HG02970 (cell line): ENCODE measurements at regions not wholly inside any gene's neighbourhood (a gene's known extent, or its start where the extent isn't known, plus 50 kb on each side); places are given as distances from the start of the nearest gene placed in this dataset.
"Not testable (repeated sequence)": the region's sequence is repeated elsewhere in the genome, so short reads cannot be mapped to it uniquely, and the experiment has no call there.

Experiments
- ATAC-seq: cut with Tn5 transposase; IDR thresholded peaks from one replicate; pipeline ENCODE4 v1.9.1; 2021; ENCODE audit warnings: mild to moderate bottlenecking, moderate library complexity, moderate number of reproducible peaks; ENCODE audit not compliant: unreplicated experiment, low FRiP score

GRCh38 chr19:29060813-29061364 is 152.1 kb downstream of the UQCRFS1 start:
- ATAC-seq: no peak

GRCh38 chr19:29056535-29056934 is 156.4 kb downstream of the UQCRFS1 start:
- no peak for ATAC-seq

GRCh38 chr19:29054886-29055675 is 157.9 kb downstream of the UQCRFS1 start:
- ATAC-seq: no peak

GRCh38 chr19:29048873-29049272 is 164.1 kb downstream of the UQCRFS1 start:
- no peak for ATAC-seq

GRCh38 chr19:29045679-29046254 is 167.2 kb downstream of the UQCRFS1 start:
- ATAC-seq: no peak

- ATAC-seq: no peak
These were observed 168.9 kb downstream of the UQCRFS1 start for GRCh38 chr19:29044037-29044436.

- no peak for ATAC-seq
These were observed 170.5 kb downstream of the UQCRFS1 start for GRCh38 chr19:29042450-29042849.

GRCh38 chr19:29040951-29041350 is 172.0 kb downstream of the UQCRFS1 start:
- no peak for ATAC-seq

GRCh38 chr19:29040292-29040691 is 172.7 kb downstream of the UQCRFS1 start:
- no peak for ATAC-seq

- ATAC-seq: not testable (repeated sequence)
These were observed 173.9 kb downstream of the UQCRFS1 start for GRCh38 chr19:29039036-29039435.

GRCh38 chr19:29031216-29031615 is 181.7 kb downstream of the UQCRFS1 start:
- ATAC-seq: no peak

GRCh38 chr19:29029268-29029958 is 183.5 kb downstream of the UQCRFS1 start:
- ATAC-seq: no peak

GRCh38 chr19:29022599-29022998 is 190.4 kb downstream of the UQCRFS1 start:
- ATAC-seq: no peak

GRCh38 chr19:29022165-29022564 is 190.8 kb downstream of the UQCRFS1 start:
- ATAC-seq: no peak

GRCh38 chr19:29021232-29021916 is 191.6 kb downstream of the UQCRFS1 start:
- no peak for ATAC-seq

GRCh38 chr19:29019403-29019802 is 193.5 kb downstream of the UQCRFS1 start:
- ATAC-seq: no peak

GRCh38 chr19:29018542-29018941 is 194.4 kb downstream of the UQCRFS1 start:
- ATAC-seq: no peak

GRCh38 chr19:29017788-29018187 is 195.2 kb downstream of the UQCRFS1 start:
- no peak for ATAC-seq

GRCh38 chr19:29016926-29017760 is 195.8 kb downstream of the UQCRFS1 start:
- no peak for ATAC-seq

- no peak for ATAC-seq
These were observed 196.6 kb downstream of the UQCRFS1 start for GRCh38 chr19:29016353-29016752.
